MM.1S (cell line): ENCODE measurements at regions not wholly inside any gene's neighbourhood (a gene's known extent, or its start where the extent isn't known, plus 50 kb on each side); places are given as distances from the start of the nearest gene placed in this dataset.

Experiments used
- CTCF ChIP-seq: fragments of 300-600 bp; sonication (generic); IDR thresholded peaks from 2 replicates; pipeline ENCODE4 v1.5.1; 2016; ENCODE audit warnings: antibody characterized with exemption, low read length, mixed read lengths
- EZH2 ChIP-seq: fragments of 300-600 bp; sonication (generic); optimal IDR thresholded peaks from 2 replicates; pipeline ENCODE3; 2017; ENCODE audit warnings: low read depth, mild to moderate bottlenecking, antibody characterized with exemption, low read length, mixed read lengths
- EZH2phosphoT487 ChIP-seq: fragments of 300-600 bp; sonication (generic); IDR thresholded peaks from 2 replicates; pipeline ENCODE4 v1.6.1; 2018; ENCODE audit warnings: antibody characterized with exemption, low read length

DNA sequence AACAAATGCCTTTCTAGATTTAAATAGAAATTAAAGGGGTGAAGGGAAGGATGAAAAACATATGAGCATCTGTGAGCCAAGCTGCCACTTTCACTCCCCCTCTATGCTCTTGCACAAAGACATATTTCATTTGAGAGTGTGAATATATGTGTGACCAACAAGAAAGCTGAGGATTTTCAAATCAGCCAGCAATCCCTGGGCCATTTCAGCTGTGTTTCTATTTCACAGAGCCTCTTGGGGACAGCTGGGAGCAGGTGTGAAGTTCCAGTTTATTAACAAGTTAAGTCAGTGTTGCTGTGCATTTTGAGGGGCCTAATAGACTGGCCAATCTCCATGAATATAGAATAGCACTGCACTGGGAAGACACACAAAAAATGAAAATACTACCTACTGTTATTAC lies 248.7 kb upstream of the RGMB start:
- no peak for TF ChIP-seq CTCF
- no peak for TF ChIP-seq EZH2
- no peak for TF ChIP-seq EZH2phosphoT487
